ENCODE measurements at regions not wholly inside any gene's neighbourhood (a gene's known extent, or its start where the extent isn't known, plus 50 kb on each side); places are given as distances from the start of the nearest gene placed in this dataset.

- no peak for TF ChIP-seq EP300 (IDR thresholded peaks at IDR 0.05)
- no peak for TF ChIP-seq POLR2AphosphoS5 (IDR thresholded peaks at IDR 0.05)
- TF ChIP-seq POLR2A (IDR thresholded peaks at IDR 0.05), result no peak
- TF ChIP-seq CTCF (IDR thresholded peaks at IDR 0.05), result no peak
- no peaks in the 10 kb centered on the region for H3K9me3 ChIP-seq
- peaks cover 0 to 13% (median 7%) of the 10 kb centered on the region in 4 donors for H3K4me1 ChIP-seq
- no peak overlapping the region for H3K4me3 ChIP-seq
- no peaks in the 10 kb centered on the region for H3K27me3 ChIP-seq
- intact Hi-C loops (cut with DNase I; ENCODE audit: low total_unique reads), result no loop called here
- 78 to 86% (median 83%) methylated on average over 10 of the region's 10 CpGs for WGBS, 5 donors
- H3K27ac ChIP-seq, result no peak overlapping the region
- no peak for DNase-seq
- no peaks in the 10 kb centered on the region for H3K36me3 ChIP-seq
These were observed 69.5 kb upstream of the SSX2IP start for GRCh38 chr1:84759756-84760155.

DNA sequence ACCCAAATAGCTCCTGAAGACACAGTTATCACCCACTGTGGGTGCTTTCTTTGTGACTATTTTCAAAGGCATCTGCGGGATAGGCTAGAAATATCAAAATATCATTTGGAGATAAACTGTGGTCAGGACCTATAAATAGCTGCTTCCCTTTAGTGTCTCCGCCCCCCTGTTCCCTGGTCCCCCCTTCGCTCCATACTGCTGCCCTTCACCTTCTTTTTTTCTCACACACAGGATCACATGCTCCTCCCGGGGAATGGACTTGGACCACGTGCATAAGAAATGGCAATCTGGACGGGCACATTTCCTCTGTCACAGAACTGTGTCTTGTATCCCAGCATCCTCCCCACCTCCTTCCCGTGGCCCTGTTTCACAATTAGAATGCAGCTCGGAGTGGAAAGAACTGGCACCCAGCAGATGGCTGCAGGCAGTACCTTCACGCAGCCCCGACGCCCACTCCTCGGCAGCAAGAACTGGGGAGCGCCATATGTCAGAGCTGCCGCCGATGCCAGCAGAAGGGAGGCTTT, 68.8 kb upstream of the SSX2IP start:
- DNase-seq, result peak in 1 of 2 donors; percentile 36
- H3K27me3 ChIP-seq, result no peaks in the 10 kb centered on the region
- H3K4me1 ChIP-seq, result peaks cover 0 to 13% (median 7%) of the 10 kb centered on the region in 4 donors
- H3K27ac ChIP-seq, result no peak overlapping the region
- no peaks in the 10 kb centered on the region for H3K9me3 ChIP-seq
- peak overlapping the region in 1 of 4 donors; percentile 26 for H3K4me3 ChIP-seq
- intact Hi-C loops (cut with DNase I; ENCODE audit: low total_unique reads), result no loop called here
- 24 to 49% (median 41%) methylated on average over 15 of the region's 15 CpGs for WGBS, 5 donors
- H3K36me3 ChIP-seq, result no peaks in the 10 kb centered on the region
- TF ChIP-seq EP300 (IDR thresholded peaks at IDR 0.05) (no peak), POLR2AphosphoS5 (IDR thresholded peaks at IDR 0.05) (no peak), POLR2A (IDR thresholded peaks at IDR 0.05) (no peak), CTCF (IDR thresholded peaks at IDR 0.05) (no peak)

DNA sequence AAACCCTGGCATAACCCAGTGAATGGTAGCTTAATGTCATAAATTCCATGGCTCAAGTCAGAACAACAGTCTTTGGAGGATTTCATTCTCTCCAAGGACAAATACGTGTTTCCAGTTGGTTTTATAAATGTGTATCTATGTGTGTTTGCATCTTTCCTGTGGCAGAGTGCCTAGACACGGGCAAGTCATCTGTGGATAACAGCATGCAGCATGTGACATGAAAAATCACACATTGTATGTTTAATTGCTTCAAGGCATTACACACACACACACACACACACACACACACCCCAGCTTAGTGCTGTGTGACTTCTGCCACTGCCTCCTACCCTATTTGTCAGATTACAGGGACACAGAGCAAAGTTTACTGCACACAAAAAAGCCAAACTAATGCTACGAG, 68.2 kb upstream of the SSX2IP start:
- Histone ChIP-seq H3K27me3 (no peaks in the 10 kb centered on the region), H3K9me3 (no peaks in the 10 kb centered on the region), H3K36me3 (no peaks in the 10 kb centered on the region), H3K4me3 (peak overlapping the region in 1 of 4 donors; percentile 26), H3K27ac (no peak overlapping the region), H3K4me1 (peaks cover 0 to 13% (median 8%) of the 10 kb centered on the region in 4 donors)
- intact Hi-C loops (cut with DNase I; ENCODE audit: low total_unique reads), result no loop called here
- TF ChIP-seq POLR2A (IDR thresholded peaks at IDR 0.05), result no peak
- TF ChIP-seq EP300 (IDR thresholded peaks at IDR 0.05), result no peak
- TF ChIP-seq POLR2AphosphoS5 (IDR thresholded peaks at IDR 0.05), result no peak
- TF ChIP-seq CTCF (IDR thresholded peaks at IDR 0.05), result no peak
- WGBS, 5 donors, result 45 to 68% (median 55%) methylated on average over 3 of the region's 3 CpGs
- no peak for DNase-seq

DNA sequence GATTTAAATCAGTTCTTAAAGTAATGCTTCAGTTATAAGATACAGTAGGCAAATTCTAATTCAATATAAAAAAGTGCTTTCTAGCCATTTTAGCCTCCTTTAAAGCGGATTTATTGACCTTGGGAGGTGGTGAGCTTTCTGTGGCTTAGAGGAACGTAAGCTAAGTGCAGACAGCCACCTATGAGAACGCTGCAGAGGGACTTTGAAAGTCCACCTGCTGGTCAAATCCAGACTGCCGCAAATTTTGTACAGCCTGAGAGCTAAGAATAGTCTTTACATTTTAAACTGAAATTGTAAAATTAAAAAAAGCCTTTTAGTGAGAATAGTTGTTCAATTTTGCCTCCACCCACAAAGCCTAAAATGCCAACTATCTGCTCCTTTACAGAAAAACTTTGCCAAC, 67.0 kb upstream of the SSX2IP start:
- TF ChIP-seq CTCF (IDR thresholded peaks at IDR 0.05), result peak in 1 of 7 experiments; percentile 30
- no peak for TF ChIP-seq POLR2AphosphoS5 (IDR thresholded peaks at IDR 0.05)
- H3K27ac ChIP-seq, result no peak overlapping the region
- 43 to 76% (median 57%) methylated on average over 4 of the region's 4 CpGs for WGBS, 5 donors
- DNase-seq, result no peak
- H3K36me3 ChIP-seq, result no peaks in the 10 kb centered on the region
- no peaks in the 10 kb centered on the region for H3K9me3 ChIP-seq
- no peak overlapping the region for H3K4me3 ChIP-seq
- intact Hi-C loops (cut with DNase I; ENCODE audit: low total_unique reads), result no loop called here
- no peaks in the 10 kb centered on the region for H3K27me3 ChIP-seq
- peaks cover 0 to 8% (median 3%) of the 10 kb centered on the region in 4 donors for H3K4me1 ChIP-seq
